ENCODE measurements at regions not wholly inside any gene's neighbourhood (a gene's known extent, or its start where the extent isn't known, plus 50 kb on each side); places are given as distances from the start of the nearest gene placed in this dataset.

DNA sequence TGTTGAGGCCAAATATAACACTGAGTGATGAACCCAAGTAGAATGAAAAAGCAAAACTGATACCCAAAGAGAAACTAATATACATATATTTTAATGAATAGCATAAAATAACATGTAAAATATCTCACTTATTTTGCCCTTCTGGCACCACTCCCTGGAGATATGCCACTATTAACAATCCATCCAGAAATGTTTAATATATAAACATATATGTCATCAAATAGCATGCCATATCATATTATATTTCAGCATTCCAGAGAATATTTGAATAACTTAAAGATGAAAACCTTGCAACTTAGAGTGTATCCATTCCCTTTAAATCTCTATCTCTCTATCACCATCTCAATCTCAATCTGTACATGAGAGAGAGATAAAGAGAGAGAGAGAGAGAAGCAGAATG, 1073.3 kb upstream of the RAG2 start:
- no peaks in the 10 kb centered on the region for H3K27me3 Mint-ChIP-seq (ENCODE audit: low read depth)
- TF ChIP-seq CTCF (IDR thresholded peaks at IDR 0.05): no peak
- H3K36me3 Mint-ChIP-seq (ENCODE audit: low read depth): peaks cover 9% of the 10 kb centered on the region
- H3K4me3 Mint-ChIP-seq (ENCODE audit: unreplicated experiment): no peak overlapping the region
- DNase-seq (ENCODE audit: low spot score): no peak
- H3K4me1 Mint-ChIP-seq (ENCODE audit: low read depth): peaks cover 17% of the 10 kb centered on the region
- peaks cover 20% of the 10 kb centered on the region for H3K9me3 Mint-ChIP-seq (ENCODE audit: low read depth)
- peak overlapping the region; percentile 57 for H3K27ac Mint-ChIP-seq (ENCODE audit: unreplicated experiment)

DNA sequence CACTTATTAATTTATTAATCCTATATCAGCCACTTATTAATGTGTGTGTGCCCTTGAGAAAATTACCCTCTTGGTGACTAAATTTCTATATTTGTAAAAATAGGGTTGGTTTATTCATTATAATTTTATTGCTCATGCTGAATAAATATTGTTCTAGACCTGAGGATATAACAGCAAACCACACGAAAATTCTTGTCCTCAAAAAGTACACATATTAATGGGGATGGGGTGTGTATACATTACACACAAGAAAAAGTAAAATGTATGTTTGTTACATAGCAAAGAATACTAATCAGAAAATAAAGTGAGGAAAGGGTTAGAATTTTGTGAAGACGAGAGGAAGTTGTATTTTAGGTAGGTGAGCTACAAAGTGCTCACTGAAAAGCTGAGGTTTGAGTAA, 1068.9 kb upstream of the RAG2 start:
- DNase-seq (ENCODE audit: low spot score): no peak
- peaks cover 36% of the 10 kb centered on the region for H3K4me1 Mint-ChIP-seq (ENCODE audit: low read depth)

GRCh38 chr11:37657645-37658044, 1059.6 kb upstream of the RAG2 start:
- no peak for DNase-seq (ENCODE audit: low spot score)
- peaks cover 13% of the 10 kb centered on the region for H3K9me3 Mint-ChIP-seq (ENCODE audit: low read depth)
- H3K36me3 Mint-ChIP-seq (ENCODE audit: low read depth): peaks cover 5% of the 10 kb centered on the region
- H3K4me1 Mint-ChIP-seq (ENCODE audit: low read depth): peaks cover under 1% of the 10 kb centered on the region
- peak; percentile 90 for TF ChIP-seq CTCF (IDR thresholded peaks at IDR 0.05)
- H3K27me3 Mint-ChIP-seq (ENCODE audit: low read depth): no peaks in the 10 kb centered on the region
- no peak overlapping the region for H3K4me3 Mint-ChIP-seq (ENCODE audit: unreplicated experiment)
- no peak overlapping the region for H3K27ac Mint-ChIP-seq (ENCODE audit: unreplicated experiment)

More for the DNA sequence above, 1068.9 kb upstream of the RAG2 start:
- no peaks in the 10 kb centered on the region for H3K27me3 Mint-ChIP-seq (ENCODE audit: low read depth)
- H3K9me3 Mint-ChIP-seq (ENCODE audit: low read depth): peaks cover 5% of the 10 kb centered on the region
- no peak overlapping the region for H3K4me3 Mint-ChIP-seq (ENCODE audit: unreplicated experiment)
- no peaks in the 10 kb centered on the region for H3K36me3 Mint-ChIP-seq (ENCODE audit: low read depth)
- TF ChIP-seq CTCF (IDR thresholded peaks at IDR 0.05): no peak
- no peak overlapping the region for H3K27ac Mint-ChIP-seq (ENCODE audit: unreplicated experiment)

- no peak for DNase-seq (ENCODE audit: low spot score)
- no peak overlapping the region for H3K27ac Mint-ChIP-seq (ENCODE audit: unreplicated experiment)
- H3K4me3 Mint-ChIP-seq (ENCODE audit: unreplicated experiment): no peak overlapping the region
- H3K4me1 Mint-ChIP-seq (ENCODE audit: low read depth): no peaks in the 10 kb centered on the region
- peaks cover 6% of the 10 kb centered on the region for H3K9me3 Mint-ChIP-seq (ENCODE audit: low read depth)
- TF ChIP-seq CTCF (IDR thresholded peaks at IDR 0.05): no peak
- H3K36me3 Mint-ChIP-seq (ENCODE audit: low read depth): no peaks in the 10 kb centered on the region
- H3K27me3 Mint-ChIP-seq (ENCODE audit: low read depth): no peaks in the 10 kb centered on the region
These were observed 1049.7 kb upstream of the RAG2 start for GRCh38 chr11:37647767-37648166.

DNA sequence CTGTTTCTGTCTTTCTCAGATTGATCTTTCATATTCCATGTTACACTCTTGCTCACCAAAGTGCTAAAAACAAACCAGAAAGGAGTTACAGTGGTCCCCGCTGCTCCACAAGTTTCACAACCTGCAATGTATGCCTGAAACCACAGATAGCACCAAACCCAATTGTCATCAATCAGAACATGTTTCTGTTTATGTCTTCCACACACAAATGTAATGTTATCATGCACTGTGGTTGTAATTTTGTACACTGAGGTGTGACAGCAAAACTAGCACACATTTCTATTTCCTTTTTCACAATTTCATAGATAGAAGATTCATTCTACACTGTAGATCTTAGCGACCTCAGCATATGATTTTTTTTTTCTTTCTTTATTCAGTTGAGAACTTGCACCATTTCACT, 1045.9 kb upstream of the RAG2 start:
- no peak overlapping the region for H3K27ac Mint-ChIP-seq (ENCODE audit: unreplicated experiment)

More for the DNA sequence above, 1045.9 kb upstream of the RAG2 start:
- no peak overlapping the region for H3K4me3 Mint-ChIP-seq (ENCODE audit: unreplicated experiment)
- no peaks in the 10 kb centered on the region for H3K4me1 Mint-ChIP-seq (ENCODE audit: low read depth)
- no peaks in the 10 kb centered on the region for H3K36me3 Mint-ChIP-seq (ENCODE audit: low read depth)
- H3K9me3 Mint-ChIP-seq (ENCODE audit: low read depth): peaks cover 6% of the 10 kb centered on the region
- H3K27me3 Mint-ChIP-seq (ENCODE audit: low read depth): no peaks in the 10 kb centered on the region
- DNase-seq (ENCODE audit: low spot score): no peak
- no peak for TF ChIP-seq CTCF (IDR thresholded peaks at IDR 0.05)

Data from chondrocyte (in vitro differentiated cells).